Fibroblast of gingiva (primary cell): ENCODE measurements at regions not wholly inside any gene's neighbourhood (a gene's known extent, or its start where the extent isn't known, plus 50 kb on each side); places are given as distances from the start of the nearest gene placed in this dataset.
"Not testable (repeated sequence)": the region's sequence is repeated elsewhere in the genome, so short reads cannot be mapped to it uniquely, and the experiment has no call there.

ENCODE experiments used
- DNase-seq: peaks from one replicate; pipeline ENCODE4 v3.0.0-alpha.2; 2011; ENCODE audit warnings: low read depth

GRCh38 chr6:150767571-150768018, 97.9 kb upstream of the MTHFD1L start:
- no peak for DNase-seq

GRCh38 chr6:150770637-150771036, 94.9 kb upstream of the MTHFD1L start:
- no peak for DNase-seq

GRCh38 chr6:150773969-150774368, 91.5 kb upstream of the MTHFD1L start:
- DNase-seq, result no peak

- DNase-seq, result no peak
Observed at GRCh38 chr6:150775415-150776203, 89.9 kb upstream of the MTHFD1L start.

GRCh38 chr6:150777736-150778135, 87.8 kb upstream of the MTHFD1L start:
- DNase-seq, result no peak

- no peak for DNase-seq
Observed at GRCh38 chr6:150783813-150784212, 81.7 kb upstream of the MTHFD1L start.

GRCh38 chr6:150787429-150787828, 78.1 kb upstream of the MTHFD1L start:
- no peak for DNase-seq

- no peak for DNase-seq
Observed at GRCh38 chr6:150788089-150788488, 77.4 kb upstream of the MTHFD1L start.

GRCh38 chr6:150789906-150790305, 75.6 kb upstream of the MTHFD1L start:
- DNase-seq, result not testable (repeated sequence)

- no peak for DNase-seq
Observed at GRCh38 chr6:150791717-150792116, 73.8 kb upstream of the MTHFD1L start.

GRCh38 chr6:150797949-150798348, 67.6 kb upstream of the MTHFD1L start:
- DNase-seq, result no peak

GRCh38 chr6:150799276-150799805, 66.2 kb upstream of the MTHFD1L start:
- no peak for DNase-seq

GRCh38 chr6:150800674-150801314, 64.7 kb upstream of the MTHFD1L start:
- peak; percentile 13 for DNase-seq

- no peak for DNase-seq
Observed at GRCh38 chr6:150806790-150807189, 58.7 kb upstream of the MTHFD1L start.

- DNase-seq, result no peak
Observed at GRCh38 chr6:150813319-150813992, 52.0 kb upstream of the MTHFD1L start.

- no peak for DNase-seq
Observed at GRCh38 chr6:150813993-150814359, 51.5 kb upstream of the MTHFD1L start.
